ENCODE measurements at regions not wholly inside any gene's neighbourhood (a gene's known extent, or its start where the extent isn't known, plus 50 kb on each side); places are given as distances from the start of the nearest gene placed in this dataset.

GRCh38 chr12:85552461-85552860 lies 272.4 kb downstream of the ALX1 start:
- TF ChIP-seq, protein P1, sequence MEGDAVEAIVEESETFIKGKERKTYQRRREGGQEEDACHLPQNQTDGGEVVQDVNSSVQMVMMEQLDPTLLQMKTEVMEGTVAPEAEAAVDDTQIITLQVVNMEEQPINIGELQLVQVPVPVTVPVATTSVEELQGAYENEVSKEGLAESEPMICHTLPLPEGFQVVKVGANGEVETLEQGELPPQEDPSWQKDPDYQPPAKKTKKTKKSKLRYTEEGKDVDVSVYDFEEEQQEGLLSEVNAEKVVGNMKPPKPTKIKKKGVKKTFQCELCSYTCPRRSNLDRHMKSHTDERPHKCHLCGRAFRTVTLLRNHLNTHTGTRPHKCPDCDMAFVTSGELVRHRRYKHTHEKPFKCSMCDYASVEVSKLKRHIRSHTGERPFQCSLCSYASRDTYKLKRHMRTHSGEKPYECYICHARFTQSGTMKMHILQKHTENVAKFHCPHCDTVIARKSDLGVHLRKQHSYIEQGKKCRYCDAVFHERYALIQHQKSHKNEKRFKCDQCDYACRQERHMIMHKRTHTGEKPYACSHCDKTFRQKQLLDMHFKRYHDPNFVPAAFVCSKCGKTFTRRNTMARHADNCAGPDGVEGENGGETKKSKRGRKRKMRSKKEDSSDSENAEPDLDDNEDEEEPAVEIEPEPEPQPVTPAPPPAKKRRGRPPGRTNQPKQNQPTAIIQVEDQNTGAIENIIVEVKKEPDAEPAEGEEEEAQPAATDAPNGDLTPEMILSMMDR (conservative IDR thresholded peaks at IDR 0.05 in 1 of 2, IDR thresholded peaks at IDR 0.05 in 1 of 2; ENCODE audit: low read depth in 1 of 2, low read length in 2 of 2): no peak
- TF ChIP-seq EZH2 (IDR thresholded peaks at IDR 0.05; ENCODE audit: low read length, missing control alignments): no peak
